GM21526 (cell line): ENCODE measurements at regions not wholly inside any gene's neighbourhood (a gene's known extent, or its start where the extent isn't known, plus 50 kb on each side); places are given as distances from the start of the nearest gene placed in this dataset.

ENCODE experiments used
- ATAC-seq: cut with Tn5 transposase; IDR thresholded peaks from one replicate; pipeline ENCODE4 v1.9.1; 2021; ENCODE audit warnings: moderate library complexity; ENCODE audit not compliant: unreplicated experiment, low FRiP score

GRCh38 chr4:82043081-82043808 lies 330.5 kb downstream of the HNRNPD start:
- no peak for ATAC-seq

GRCh38 chr4:82042042-82042441 lies 331.7 kb downstream of the HNRNPD start:
- no peak for ATAC-seq

GRCh38 chr4:82038936-82039335 lies 334.9 kb downstream of the HNRNPD start:
- ATAC-seq, result no peak

GRCh38 chr4:82036181-82036580 lies 337.6 kb downstream of the HNRNPD start:
- ATAC-seq, result no peak

- no peak for ATAC-seq
Measured at GRCh38 chr4:82034878-82035277, 338.9 kb downstream of the HNRNPD start.

GRCh38 chr4:82033862-82034261 lies 339.9 kb downstream of the HNRNPD start:
- ATAC-seq, result no peak

- no peak for ATAC-seq
Measured at GRCh38 chr4:82031376-82031927, 342.3 kb downstream of the HNRNPD start.

GRCh38 chr4:82017680-82018079 lies 356.1 kb downstream of the HNRNPD start:
- no peak for ATAC-seq

GRCh38 chr4:82005158-82005557 lies 368.6 kb downstream of the HNRNPD start:
- no peak for ATAC-seq

- no peak for ATAC-seq
Measured at GRCh38 chr4:81997313-81997712, 376.5 kb downstream of the HNRNPD start.

- no peak for ATAC-seq
Measured at GRCh38 chr4:81990898-81991297, 382.9 kb downstream of the HNRNPD start.

- ATAC-seq, result no peak
Measured at GRCh38 chr4:81990211-81990610, 383.6 kb downstream of the HNRNPD start.

GRCh38 chr4:81989202-81989601 lies 384.6 kb downstream of the HNRNPD start:
- ATAC-seq, result no peak

- ATAC-seq, result no peak
Measured at GRCh38 chr4:81988178-81988577, 385.6 kb downstream of the HNRNPD start.

GRCh38 chr4:81984746-81985145 lies 389.0 kb downstream of the HNRNPD start:
- no peak for ATAC-seq

- no peak for ATAC-seq
Measured at GRCh38 chr4:81982846-81983540, 390.8 kb downstream of the HNRNPD start.

GRCh38 chr4:81981218-81981617 lies 392.6 kb downstream of the HNRNPD start:
- no peak for ATAC-seq

- ATAC-seq, result no peak
Measured at GRCh38 chr4:81974523-81974922, 399.3 kb downstream of the HNRNPD start.

- no peak for ATAC-seq
Measured at GRCh38 chr4:81971637-81972381, 402.0 kb downstream of the HNRNPD start.

- no peak for ATAC-seq
Measured at GRCh38 chr4:81971061-81971460, 402.7 kb downstream of the HNRNPD start.

GRCh38 chr4:81970454-81970853 lies 403.3 kb downstream of the HNRNPD start:
- ATAC-seq, result no peak
